H1 (cell line): ENCODE measurements at regions not wholly inside any gene's neighbourhood (a gene's known extent, or its start where the extent isn't known, plus 50 kb on each side); places are given as distances from the start of the nearest gene placed in this dataset.

Experiments used
- ASH2L ChIP-seq: fragments of 200-600, 300-600 bp; sonication (generic); IDR thresholded peaks from one replicate; pipeline ENCODE4 v1.7.1; 2017; ENCODE audit warnings: low read length
- BCL11A ChIP-seq, 2 experiments: IDR thresholded peaks; one replicate each; pipeline ENCODE4 v1.6.1; 2011; ENCODE audit warnings: low read depth in 2 of 2, low read length in 2 of 2, mild to moderate bottlenecking in 2 of 2
- CBX5 ChIP-seq: fragments of 300-800, 300-1000 bp; sonication (generic); IDR thresholded peaks from 2 replicates; pipeline ENCODE4 v1.7.1; 2016; ENCODE audit warnings: antibody characterized with exemption, low read length, low read depth
- CTBP2 ChIP-seq: IDR thresholded peaks from 2 replicates; pipeline ENCODE4 v1.7.0; 2011; ENCODE audit warnings: borderline replicate concordance, mild to moderate bottlenecking, moderate library complexity, mixed read lengths, low read length; ENCODE audit not compliant: insufficient read depth, insufficient read length
- EGR1 ChIP-seq: IDR thresholded peaks from 2 replicates; pipeline ENCODE4 v1.6.1; 2011; ENCODE audit warnings: low read depth, low read length, borderline replicate concordance
- GTF2F1 ChIP-seq: IDR thresholded peaks from 2 replicates; pipeline ENCODE4 v1.6.1; 2012; ENCODE audit warnings: low read depth, low read length, improper control_type of control experiment, borderline replicate concordance
- JUND ChIP-seq: IDR thresholded peaks from 2 replicates; pipeline ENCODE4 v1.6.1; 2011; ENCODE audit warnings: mild to moderate bottlenecking, improper control_type of control experiment, low read length
- KDM1A ChIP-seq: fragments of 200-600, 300-600 bp; sonication (generic); IDR thresholded peaks from 2 replicates; pipeline ENCODE4 v1.7.1; 2016; ENCODE audit warnings: mild to moderate bottlenecking, low read length, borderline replicate concordance
- PHF8 ChIP-seq: fragments of 200-600 bp; sonication (generic); conservative IDR thresholded peaks from 2 replicates; pipeline ENCODE4 v1.7.1; 2012; ENCODE audit warnings: low read depth, mild to moderate bottlenecking, inconsistent platforms, low read length, moderate library complexity
- POLR2AphosphoS5 ChIP-seq: IDR thresholded peaks from 2 replicates; pipeline ENCODE4 v1.6.1; 2011; ENCODE audit warnings: low read depth, low read length
- POU5F1 ChIP-seq: IDR thresholded peaks from 2 replicates; pipeline ENCODE4 v1.6.1; 2011; ENCODE audit warnings: low read depth, mild to moderate bottlenecking, low read length, moderate library complexity
- RAD21 ChIP-seq, 2 experiments: IDR thresholded peaks in 1 of 2; conservative IDR thresholded peaks in 1 of 2; 2 replicates each; pipeline ENCODE4 v1.6.1; 2011; ENCODE audit warnings: low read depth in 2 of 2, low read length in 2 of 2, improper control_type of control experiment in 1 of 2, inconsistent platforms in 1 of 2, mild to moderate bottlenecking in 1 of 2, moderate library complexity in 1 of 2
- SP2 ChIP-seq: IDR thresholded peaks from 2 replicates; pipeline ENCODE4 v1.6.1; 2012; ENCODE audit warnings: mild to moderate bottlenecking, low read length, inconsistent platforms
- SRF ChIP-seq: IDR thresholded peaks from 2 replicates; pipeline ENCODE4 v1.6.1; 2011; ENCODE audit warnings: mild to moderate bottlenecking, low read depth, low read length, moderate library complexity
- TAF1 ChIP-seq: IDR thresholded peaks from 2 replicates; pipeline ENCODE4 v1.6.1; 2011; ENCODE audit warnings: mild to moderate bottlenecking, low read depth, low read length
- TBP ChIP-seq: IDR thresholded peaks from 2 replicates; pipeline ENCODE4 v1.6.1; 2011; ENCODE audit warnings: low read depth, low read length, improper control_type of control experiment
- TEAD4 ChIP-seq: IDR thresholded peaks from 2 replicates; pipeline ENCODE4 v1.6.1; 2012; ENCODE audit warnings: low read depth, low read length, inconsistent platforms, mixed read lengths
- TF ChIP-seq, protein P1 (sequence below), 3 experiments: IDR thresholded peaks; 1 replicate in 2 of 3; 2 replicates in 1 of 3; pipeline versions ENCODE4 v1.5.1 to v1.6.1; 2011; ENCODE audit warnings: low read length in 3 of 3, mild to moderate bottlenecking in 3 of 3, inconsistent platforms in 2 of 3, low read depth in 1 of 3, moderate library complexity in 1 of 3; ENCODE audit not compliant: insufficient read depth in 1 of 3; ENCODE audit errors: control extremely low read depth in 1 of 3
- TF ChIP-seq, protein P2 (sequence below): IDR thresholded peaks from 2 replicates; pipeline ENCODE4 v1.6.1; 2011; ENCODE audit warnings: low read depth, mild to moderate bottlenecking, low read length; ENCODE audit not compliant: insufficient read depth
- TF ChIP-seq, protein P3 (sequence below): IDR thresholded peaks from 2 replicates; pipeline ENCODE4 v1.6.1; 2012; ENCODE audit warnings: inconsistent platforms

DNA sequence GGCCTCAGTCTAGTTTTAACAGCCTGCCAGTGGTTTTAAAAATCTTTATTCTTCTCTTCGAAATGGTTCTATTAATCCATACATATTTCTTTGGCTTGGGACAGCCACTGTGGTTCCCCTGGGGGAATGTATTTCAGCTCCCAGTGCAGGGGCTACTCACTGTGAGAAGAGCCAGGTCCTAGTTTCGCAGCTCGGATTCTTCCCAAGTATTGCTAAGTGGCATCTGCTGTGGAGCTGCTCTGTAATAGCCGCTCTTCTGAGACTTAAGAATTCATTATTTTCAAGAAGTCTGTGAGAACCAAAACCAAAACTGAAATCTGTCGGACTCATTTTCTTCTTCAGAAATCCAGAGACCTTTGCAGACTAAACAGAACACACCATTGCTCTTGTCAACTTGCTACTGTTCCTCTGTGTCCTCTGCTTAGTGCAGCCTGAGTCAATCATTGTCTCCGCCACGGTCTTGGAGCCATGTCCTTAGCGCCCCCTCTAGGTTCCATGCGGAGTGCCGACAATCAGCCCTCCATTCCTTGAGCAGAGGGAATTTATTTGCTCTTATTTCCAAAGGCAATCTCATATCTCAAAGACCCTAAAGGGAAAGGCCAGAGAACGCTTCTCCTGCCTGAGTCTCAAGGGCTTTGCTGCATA is 478.2 kb downstream of the SPATA31D1 start (continued):
- TF ChIP-seq CBX5 (no peak), POLR2AphosphoS5 (no peak), SRF (no peak), TBP (no peak), TEAD4 (0 out of 2 replicates have a peak, but pooled peaks have one; percentile 20), KDM1A (no peak), JUND (no peak), PHF8 (no peak), GTF2F1 (no peak), EGR1 (no peak), POU5F1 (no peak), RAD21 (IDR thresholded peaks at IDR 0.05 in 1 of 2, conservative IDR thresholded peaks at IDR 0.05 in 1 of 2; ENCODE audit: low read depth in 2 of 2, low read length in 2 of 2) (peak; percentile 87 to 88), CTBP2 (no peak), SP2 (no peak), ASH2L (no peak), TAF1 (no peak), BCL11A (IDR thresholded peaks at IDR 0.05; ENCODE audit: low read depth in 2 of 2, low read length in 2 of 2) (no peak)
- TF ChIP-seq, protein P1, sequence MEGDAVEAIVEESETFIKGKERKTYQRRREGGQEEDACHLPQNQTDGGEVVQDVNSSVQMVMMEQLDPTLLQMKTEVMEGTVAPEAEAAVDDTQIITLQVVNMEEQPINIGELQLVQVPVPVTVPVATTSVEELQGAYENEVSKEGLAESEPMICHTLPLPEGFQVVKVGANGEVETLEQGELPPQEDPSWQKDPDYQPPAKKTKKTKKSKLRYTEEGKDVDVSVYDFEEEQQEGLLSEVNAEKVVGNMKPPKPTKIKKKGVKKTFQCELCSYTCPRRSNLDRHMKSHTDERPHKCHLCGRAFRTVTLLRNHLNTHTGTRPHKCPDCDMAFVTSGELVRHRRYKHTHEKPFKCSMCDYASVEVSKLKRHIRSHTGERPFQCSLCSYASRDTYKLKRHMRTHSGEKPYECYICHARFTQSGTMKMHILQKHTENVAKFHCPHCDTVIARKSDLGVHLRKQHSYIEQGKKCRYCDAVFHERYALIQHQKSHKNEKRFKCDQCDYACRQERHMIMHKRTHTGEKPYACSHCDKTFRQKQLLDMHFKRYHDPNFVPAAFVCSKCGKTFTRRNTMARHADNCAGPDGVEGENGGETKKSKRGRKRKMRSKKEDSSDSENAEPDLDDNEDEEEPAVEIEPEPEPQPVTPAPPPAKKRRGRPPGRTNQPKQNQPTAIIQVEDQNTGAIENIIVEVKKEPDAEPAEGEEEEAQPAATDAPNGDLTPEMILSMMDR (IDR thresholded peaks at IDR 0.05; ENCODE audit: control extremely low read depth in 1 of 3, insufficient read depth in 1 of 3, low read depth in 1 of 3, low read length in 3 of 3) = peak; percentile 66 to 92 (median 89)
- TF ChIP-seq, protein P2, sequence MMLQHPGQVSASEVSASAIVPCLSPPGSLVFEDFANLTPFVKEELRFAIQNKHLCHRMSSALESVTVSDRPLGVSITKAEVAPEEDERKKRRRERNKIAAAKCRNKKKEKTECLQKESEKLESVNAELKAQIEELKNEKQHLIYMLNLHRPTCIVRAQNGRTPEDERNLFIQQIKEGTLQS = no peak
- TF ChIP-seq, protein P3, sequence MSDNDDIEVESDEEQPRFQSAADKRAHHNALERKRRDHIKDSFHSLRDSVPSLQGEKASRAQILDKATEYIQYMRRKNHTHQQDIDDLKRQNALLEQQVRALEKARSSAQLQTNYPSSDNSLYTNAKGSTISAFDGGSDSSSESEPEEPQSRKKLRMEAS = 0 out of 2 replicates have a peak, but pooled peaks have one; percentile 25
